ENCODE measurements at regions not wholly inside any gene's neighbourhood (a gene's known extent, or its start where the extent isn't known, plus 50 kb on each side); places are given as distances from the start of the nearest gene placed in this dataset.

DNA sequence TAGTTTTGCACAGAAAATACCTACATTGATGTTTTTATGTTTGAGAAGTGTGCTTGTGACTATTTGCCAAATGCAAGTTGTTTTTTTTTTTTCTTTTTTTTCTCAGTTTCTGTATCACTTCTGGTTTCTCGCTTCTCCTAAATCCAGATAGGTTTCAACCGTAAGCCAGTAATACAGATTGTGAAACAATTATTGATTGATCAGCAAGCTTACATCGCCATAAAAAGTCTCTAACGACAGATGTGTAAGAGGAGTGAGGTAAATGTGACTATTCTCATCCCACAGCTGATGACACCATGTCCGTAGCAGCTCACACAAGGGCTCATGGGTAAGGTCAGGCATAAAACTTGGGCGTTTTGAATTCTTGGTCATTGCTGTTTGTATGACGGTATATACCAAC lies 202.8 kb upstream of the AKR1E2 start:
- Histone ChIP-seq H3K79me2 (no peaks in the 10 kb centered on the region), H3K9me2 (replicated peaks; ENCODE audit: insufficient read depth) (no peaks in the 10 kb centered on the region), H3K4me3 (no peak overlapping the region), H3K27me3 (no peaks in the 10 kb centered on the region), H3K4me2 (no peak overlapping the region), H3K36me3 (replicated peaks; ENCODE audit: insufficient read depth, low read depth) (no peaks in the 10 kb centered on the region), H3K27ac (no peak overlapping the region), H2AFZ (no peak overlapping the region), H3K4me1 (ENCODE audit: insufficient read depth) (no peaks in the 10 kb centered on the region), H4K20me1 (ENCODE audit: insufficient read depth, poor library complexity, severe bottlenecking) (no peaks in the 10 kb centered on the region), H3K9me3 (ENCODE audit: low read depth) (no peaks in the 10 kb centered on the region)
- no peak for DNase-seq (ENCODE audit: low spot score)
- TF ChIP-seq EZH2phosphoT487 (IDR thresholded peaks at IDR 0.05; ENCODE audit: low read depth, severe bottlenecking, unreplicated experiment): no peak
- TF ChIP-seq CTCF (IDR thresholded peaks at IDR 0.05; ENCODE audit: poor library complexity): no peak
- TF ChIP-seq EZH2 (IDR thresholded peaks at IDR 0.05; ENCODE audit: borderline replicate concordance): no peak
- 94% methylated on average over 7 of the region's 7 CpGs for WGBS (ENCODE audit: low lambda C conversion rate, missing lambda C conversion rate)

- 74% methylated on average over 2 of the region's 2 CpGs for WGBS (ENCODE audit: low lambda C conversion rate, missing lambda C conversion rate)
- Histone ChIP-seq H3K36me3 (replicated peaks; ENCODE audit: insufficient read depth, low read depth) (no peaks in the 10 kb centered on the region), H3K4me3 (no peak overlapping the region), H2AFZ (no peak overlapping the region), H3K9me2 (replicated peaks; ENCODE audit: insufficient read depth) (no peaks in the 10 kb centered on the region), H3K4me1 (ENCODE audit: insufficient read depth) (no peaks in the 10 kb centered on the region), H3K27ac (no peak overlapping the region), H3K9me3 (ENCODE audit: low read depth) (no peaks in the 10 kb centered on the region), H3K79me2 (no peaks in the 10 kb centered on the region), H3K27me3 (no peaks in the 10 kb centered on the region), H4K20me1 (ENCODE audit: insufficient read depth, poor library complexity, severe bottlenecking) (no peaks in the 10 kb centered on the region), H3K4me2 (no peak overlapping the region)
- DNase-seq (ENCODE audit: low spot score): no peak
- TF ChIP-seq CTCF (IDR thresholded peaks at IDR 0.05; ENCODE audit: poor library complexity) (no peak), EZH2 (IDR thresholded peaks at IDR 0.05; ENCODE audit: borderline replicate concordance) (no peak), EZH2phosphoT487 (IDR thresholded peaks at IDR 0.05; ENCODE audit: low read depth, severe bottlenecking, unreplicated experiment) (no peak)
These were observed 203.6 kb upstream of the AKR1E2 start for GRCh38 chr10:4622384-4622783.

DNA sequence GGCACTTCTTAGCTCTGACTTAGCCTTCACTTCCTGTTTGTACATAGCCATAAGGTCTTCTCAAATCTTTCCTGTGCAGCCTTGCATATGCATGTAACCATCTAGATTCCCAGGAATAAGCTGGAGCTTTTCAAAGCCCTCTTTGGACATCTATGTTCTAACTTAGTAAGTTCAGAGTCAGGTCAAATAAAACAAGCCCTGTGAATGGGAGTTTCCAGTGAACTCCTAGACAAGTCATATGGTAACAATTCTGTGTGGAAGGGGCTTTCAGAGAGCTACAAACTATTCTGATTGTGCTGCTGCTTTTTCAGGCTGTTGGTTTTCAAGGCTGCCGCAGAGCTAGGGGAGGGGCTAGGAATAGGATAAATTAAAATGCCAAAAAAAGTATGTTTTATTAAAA lies 208.4 kb upstream of the AKR1E2 start:
- 69% methylated on average over 1 of the region's 1 CpG for WGBS (ENCODE audit: low lambda C conversion rate, missing lambda C conversion rate)
- no peak overlapping the region for H3K4me2 ChIP-seq
- H2AFZ ChIP-seq: no peak overlapping the region
- no peak overlapping the region for H3K27ac ChIP-seq
- H3K79me2 ChIP-seq: no peaks in the 10 kb centered on the region
- H3K36me3 ChIP-seq (replicated peaks; ENCODE audit: insufficient read depth, low read depth): no peaks in the 10 kb centered on the region
- H3K4me3 ChIP-seq: no peak overlapping the region
- no peaks in the 10 kb centered on the region for H3K9me3 ChIP-seq (ENCODE audit: low read depth)
- H3K27me3 ChIP-seq: no peaks in the 10 kb centered on the region
- H3K4me1 ChIP-seq (ENCODE audit: insufficient read depth): no peaks in the 10 kb centered on the region
- no peaks in the 10 kb centered on the region for H3K9me2 ChIP-seq (replicated peaks; ENCODE audit: insufficient read depth)
- no peaks in the 10 kb centered on the region for H4K20me1 ChIP-seq (ENCODE audit: insufficient read depth, poor library complexity, severe bottlenecking)
- no peak for DNase-seq (ENCODE audit: low spot score)
- no peak for TF ChIP-seq EZH2 (IDR thresholded peaks at IDR 0.05; ENCODE audit: borderline replicate concordance)

GRCh38 chr10:4615042-4615441 lies 211.0 kb upstream of the AKR1E2 start:
- no peak for DNase-seq (ENCODE audit: low spot score)
- WGBS (ENCODE audit: low lambda C conversion rate, missing lambda C conversion rate): 90% methylated on average over 1 of the region's 1 CpG
- H2AFZ ChIP-seq: no peak overlapping the region
- no peak overlapping the region for H3K27ac ChIP-seq
- H3K27me3 ChIP-seq: no peaks in the 10 kb centered on the region
- H4K20me1 ChIP-seq (ENCODE audit: insufficient read depth, poor library complexity, severe bottlenecking): no peaks in the 10 kb centered on the region
- H3K79me2 ChIP-seq: no peaks in the 10 kb centered on the region
- no peaks in the 10 kb centered on the region for H3K9me2 ChIP-seq (replicated peaks; ENCODE audit: insufficient read depth)
- no peaks in the 10 kb centered on the region for H3K36me3 ChIP-seq (replicated peaks; ENCODE audit: insufficient read depth, low read depth)
- no peak overlapping the region for H3K4me2 ChIP-seq
- H3K9me3 ChIP-seq (ENCODE audit: low read depth): no peaks in the 10 kb centered on the region
- no peaks in the 10 kb centered on the region for H3K4me1 ChIP-seq (ENCODE audit: insufficient read depth)
- TF ChIP-seq CTCF (IDR thresholded peaks at IDR 0.05; ENCODE audit: poor library complexity): no peak
- TF ChIP-seq EZH2phosphoT487 (IDR thresholded peaks at IDR 0.05; ENCODE audit: low read depth, severe bottlenecking, unreplicated experiment): no peak
- no peak for TF ChIP-seq EZH2 (IDR thresholded peaks at IDR 0.05; ENCODE audit: borderline replicate concordance)
- no peak overlapping the region for H3K4me3 ChIP-seq
